GM20000 (cell line): ENCODE measurements at regions not wholly inside any gene's neighbourhood (a gene's known extent, or its start where the extent isn't known, plus 50 kb on each side); places are given as distances from the start of the nearest gene placed in this dataset.

ENCODE experiments used
- DNase-seq: peaks from one replicate; pipeline ENCODE4 v3.0.0; 2012; ENCODE audit warnings: low spot score
- TF ChIP-seq, protein P1 (sequence below): IDR thresholded peaks from 2 replicates; pipeline ENCODE4 v1.5.1; 2012; ENCODE audit warnings: mild to moderate bottlenecking, control low read depth; ENCODE audit errors: extremely low read depth, missing control alignments

DNA sequence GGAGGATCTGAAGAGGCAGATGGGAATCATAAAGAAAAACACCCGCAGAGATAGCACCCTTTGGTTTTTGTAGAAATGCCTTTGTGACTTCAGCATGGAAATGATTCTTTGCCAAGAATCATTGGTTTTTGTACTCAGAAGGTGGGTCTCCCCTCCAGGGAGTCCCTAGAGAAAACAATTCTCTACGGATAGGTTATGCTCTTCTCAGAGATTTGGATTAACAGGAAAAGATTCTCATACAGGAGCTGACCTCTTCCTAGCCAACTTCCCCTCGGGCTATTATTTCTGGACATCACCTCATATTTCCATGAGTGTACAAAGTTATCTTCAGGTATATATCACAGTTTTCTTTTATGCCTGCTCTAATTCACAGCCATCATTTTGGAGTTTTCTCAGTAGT, 274.2 kb upstream of the HABP2 start:
- TF ChIP-seq, protein P1, sequence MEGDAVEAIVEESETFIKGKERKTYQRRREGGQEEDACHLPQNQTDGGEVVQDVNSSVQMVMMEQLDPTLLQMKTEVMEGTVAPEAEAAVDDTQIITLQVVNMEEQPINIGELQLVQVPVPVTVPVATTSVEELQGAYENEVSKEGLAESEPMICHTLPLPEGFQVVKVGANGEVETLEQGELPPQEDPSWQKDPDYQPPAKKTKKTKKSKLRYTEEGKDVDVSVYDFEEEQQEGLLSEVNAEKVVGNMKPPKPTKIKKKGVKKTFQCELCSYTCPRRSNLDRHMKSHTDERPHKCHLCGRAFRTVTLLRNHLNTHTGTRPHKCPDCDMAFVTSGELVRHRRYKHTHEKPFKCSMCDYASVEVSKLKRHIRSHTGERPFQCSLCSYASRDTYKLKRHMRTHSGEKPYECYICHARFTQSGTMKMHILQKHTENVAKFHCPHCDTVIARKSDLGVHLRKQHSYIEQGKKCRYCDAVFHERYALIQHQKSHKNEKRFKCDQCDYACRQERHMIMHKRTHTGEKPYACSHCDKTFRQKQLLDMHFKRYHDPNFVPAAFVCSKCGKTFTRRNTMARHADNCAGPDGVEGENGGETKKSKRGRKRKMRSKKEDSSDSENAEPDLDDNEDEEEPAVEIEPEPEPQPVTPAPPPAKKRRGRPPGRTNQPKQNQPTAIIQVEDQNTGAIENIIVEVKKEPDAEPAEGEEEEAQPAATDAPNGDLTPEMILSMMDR = no peak
- no peak for DNase-seq

DNA sequence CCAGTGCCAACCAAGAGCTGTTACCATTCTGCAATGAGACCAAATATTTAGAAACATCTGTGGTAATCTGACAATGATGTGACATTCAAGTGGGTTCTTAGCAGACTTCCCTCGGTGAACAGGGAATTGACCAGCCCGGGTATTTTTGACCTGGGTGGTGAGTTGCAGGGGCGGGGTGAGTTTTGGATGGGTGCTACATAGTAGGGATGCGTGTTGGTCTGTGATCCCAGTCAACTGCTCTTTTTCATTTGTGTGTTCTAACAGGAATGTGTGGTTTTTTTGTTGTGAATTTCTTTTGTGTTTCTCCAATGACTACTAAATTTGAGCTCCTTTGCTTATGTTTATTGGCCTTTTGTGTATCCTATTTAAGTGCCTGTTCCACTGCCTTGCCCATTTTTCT, 273.6 kb upstream of the HABP2 start:
- TF ChIP-seq, protein P1 = no peak

DNA sequence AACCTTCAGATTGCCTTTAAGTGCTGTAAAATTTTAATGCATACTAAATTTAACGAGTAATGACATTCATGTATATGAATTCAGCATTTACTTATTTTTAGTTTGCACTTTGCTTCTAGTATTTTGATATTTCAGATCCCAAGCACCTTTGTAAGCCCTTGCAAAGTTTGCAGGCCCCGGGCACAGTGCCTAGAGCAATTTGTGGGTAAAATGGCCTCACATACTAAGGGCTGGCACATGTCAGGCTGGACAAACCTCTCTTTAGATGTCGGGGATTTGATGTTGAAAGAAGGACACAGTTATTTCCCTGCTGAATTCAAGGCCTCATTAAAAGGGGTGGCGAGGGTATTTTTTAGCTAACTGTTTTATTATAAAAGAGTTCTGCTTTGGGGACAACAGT, 270.3 kb upstream of the HABP2 start:
- DNase-seq = no peak
- TF ChIP-seq, protein P1 = no peak

More for the DNA sequence above, 273.6 kb upstream of the HABP2 start:
- DNase-seq = no peak

DNA sequence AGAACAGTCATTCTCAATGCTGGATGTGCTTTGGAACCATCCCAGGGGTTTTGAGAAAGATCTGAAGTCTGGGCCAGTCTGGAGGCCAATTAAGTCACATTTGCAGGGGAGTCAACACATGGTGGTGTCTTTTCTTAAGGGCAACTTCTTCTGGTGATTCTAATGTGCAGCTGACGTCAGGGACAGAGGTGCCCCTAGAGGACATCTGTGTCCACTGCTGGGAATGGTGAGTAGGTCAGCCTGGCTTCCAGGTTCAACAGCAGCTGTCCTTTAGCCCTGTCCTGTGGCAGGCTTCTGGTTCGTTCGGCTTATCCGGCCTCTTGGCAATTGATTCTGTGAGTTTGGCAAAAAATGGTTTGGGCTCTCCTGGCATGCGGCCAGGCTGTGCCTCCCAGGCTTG, 269.7 kb upstream of the HABP2 start:
- TF ChIP-seq, protein P1 = no peak
- DNase-seq = no peak

DNA sequence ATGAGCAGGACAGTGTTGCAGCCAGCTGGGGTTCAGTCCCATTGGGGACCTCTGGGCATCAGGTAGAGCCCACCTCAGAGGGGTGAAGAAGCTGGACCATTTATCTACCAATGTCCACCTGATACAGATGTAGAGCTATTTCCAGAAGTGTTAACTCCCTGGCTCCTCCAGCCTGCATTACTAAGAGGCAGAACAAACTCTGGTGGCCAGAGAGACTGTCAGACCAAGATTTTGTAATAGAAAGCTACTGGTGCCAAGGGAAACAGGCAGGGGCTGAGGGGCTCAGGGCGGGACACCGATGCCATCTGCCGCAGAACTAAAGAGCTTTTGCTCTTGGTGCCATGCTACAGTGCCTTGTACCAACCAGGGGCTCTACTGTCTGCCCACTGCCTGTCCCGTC, 268.2 kb upstream of the HABP2 start:
- TF ChIP-seq, protein P1 = no peak
- DNase-seq = no peak

DNA sequence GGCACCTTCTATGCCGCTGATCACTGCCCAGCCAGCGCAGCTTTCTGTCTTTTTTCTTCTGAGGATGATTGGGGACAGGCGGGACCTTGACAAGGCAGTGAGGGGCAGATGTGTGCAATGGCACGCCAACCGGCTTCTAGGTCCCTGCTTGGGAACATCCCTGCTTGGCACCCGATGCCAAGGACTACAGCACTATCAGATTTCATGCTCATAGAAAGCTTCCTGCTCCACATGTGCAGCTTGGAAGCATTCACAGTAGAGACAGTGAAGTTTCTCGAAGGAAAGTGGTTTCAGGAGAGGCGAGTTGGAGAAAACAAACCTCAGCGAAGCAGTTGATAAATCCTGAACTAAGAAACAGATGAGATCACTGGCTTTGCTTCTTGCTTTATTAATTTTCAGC, 267.5 kb upstream of the HABP2 start:
- no peak for DNase-seq
- TF ChIP-seq, protein P1 = no peak

DNA sequence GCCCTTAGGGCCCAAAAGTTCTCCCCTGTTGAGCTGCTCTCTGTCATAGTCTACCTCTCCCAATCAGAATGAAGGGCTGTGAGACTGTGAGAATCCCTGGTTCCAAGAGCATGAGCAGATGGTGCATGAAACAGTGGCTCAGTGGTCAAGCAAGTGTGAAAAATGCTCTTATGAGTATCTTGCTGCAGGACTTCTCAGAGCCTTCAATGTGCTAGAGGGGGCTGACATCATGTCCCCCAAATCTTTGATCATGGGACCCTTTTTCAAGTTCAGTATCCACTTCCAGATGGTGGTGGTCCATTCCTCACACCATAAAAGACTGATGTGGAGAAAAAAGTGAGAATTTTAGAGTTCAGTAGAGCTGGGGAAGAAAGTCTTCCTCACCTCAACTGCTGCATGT, 265.3 kb upstream of the HABP2 start:
- TF ChIP-seq, protein P1 = no peak
- DNase-seq = no peak

DNA sequence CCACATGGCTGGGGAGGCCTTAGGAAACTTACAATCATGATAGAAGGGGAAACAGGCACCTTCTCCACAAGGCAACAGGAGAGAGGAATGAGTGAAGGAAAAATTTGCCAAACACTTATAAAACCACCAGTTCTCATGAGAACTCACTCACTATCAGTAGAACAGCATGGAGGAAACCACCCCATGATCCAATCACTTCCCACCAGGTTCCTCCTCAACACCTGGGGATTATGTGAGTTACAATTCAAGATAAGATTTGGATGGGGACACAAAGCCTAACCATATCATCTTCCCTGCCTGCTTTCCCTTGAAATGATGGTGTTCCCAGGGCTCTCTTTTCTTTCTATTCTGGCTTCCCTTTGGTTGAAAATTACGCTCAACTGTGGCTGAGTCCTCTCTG, 262.7 kb upstream of the HABP2 start:
- TF ChIP-seq, protein P1 = no peak
- DNase-seq = no peak
